ENCODE measurements at regions not wholly inside any gene's neighbourhood (a gene's known extent, or its start where the extent isn't known, plus 50 kb on each side); places are given as distances from the start of the nearest gene placed in this dataset.
A peak's percentile ranks its signal among the peaks of the same experiment; 100 is the strongest.

DNA sequence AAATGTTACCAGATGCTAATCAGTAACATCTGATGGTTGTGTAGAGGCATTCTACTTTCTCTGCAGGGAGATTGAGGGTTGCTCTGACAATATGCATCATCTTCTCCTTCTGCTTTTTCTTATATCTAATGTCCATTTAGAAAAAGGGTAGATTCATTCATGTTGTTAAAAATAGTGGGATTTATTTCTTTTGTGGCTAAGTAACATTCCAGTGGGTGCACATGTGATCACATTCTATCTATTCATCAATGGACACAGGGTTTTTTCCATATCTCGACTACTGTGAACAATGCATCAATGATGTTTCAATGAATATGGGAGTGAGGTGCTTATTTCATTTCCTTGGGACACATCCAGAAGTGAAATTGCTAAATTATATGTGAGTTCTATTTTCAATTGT, 103.9 kb downstream of the CRPPA start:
- no peaks in the 10 kb centered on the region for H3K9me2 ChIP-seq (replicated peaks; ENCODE audit: insufficient read depth, low read length)
- H3K9ac ChIP-seq (ENCODE audit: low read length): no peak overlapping the region
- no peaks in the 10 kb centered on the region for H4K20me1 ChIP-seq (ENCODE audit: insufficient read depth, low read depth, low read length)
- no peak overlapping the region for H3K27ac ChIP-seq (ENCODE audit: low read length)
- no peaks in the 10 kb centered on the region for H3K79me2 ChIP-seq (ENCODE audit: low read length)
- no peak overlapping the region for H2AFZ ChIP-seq (ENCODE audit: low read length)
- no peak overlapping the region for H3K4me3 ChIP-seq (ENCODE audit: low read length)
- H3K4me2 ChIP-seq (ENCODE audit: low read depth, low read length, poor library complexity, severe bottlenecking): no peak overlapping the region
- H3K4me1 ChIP-seq (ENCODE audit: low read length): no peaks in the 10 kb centered on the region
- no peaks in the 10 kb centered on the region for H3K36me3 ChIP-seq (ENCODE audit: insufficient read depth, low read length)
- no peaks in the 10 kb centered on the region for H3K9me3 ChIP-seq (ENCODE audit: low read length)
- no peak for DNase-seq
- no peaks in the 10 kb centered on the region for H3K27me3 ChIP-seq (ENCODE audit: low read length)

- H3K36me3 ChIP-seq (ENCODE audit: insufficient read depth, low read length): no peaks in the 10 kb centered on the region
- H2AFZ ChIP-seq (ENCODE audit: low read length): no peak overlapping the region
- no peaks in the 10 kb centered on the region for H4K20me1 ChIP-seq (ENCODE audit: insufficient read depth, low read depth, low read length)
- H3K27ac ChIP-seq (ENCODE audit: low read length): no peak overlapping the region
- no peaks in the 10 kb centered on the region for H3K9me2 ChIP-seq (replicated peaks; ENCODE audit: insufficient read depth, low read length)
- H3K9ac ChIP-seq (ENCODE audit: low read length): no peak overlapping the region
- no peak for DNase-seq
- H3K4me2 ChIP-seq (ENCODE audit: low read depth, low read length, poor library complexity, severe bottlenecking): peak overlapping the region; percentile 50
- H3K4me3 ChIP-seq (ENCODE audit: low read length): peak overlapping the region; percentile 43; the same call in 1 of the 2 replicates
- H3K79me2 ChIP-seq (ENCODE audit: low read length): no peaks in the 10 kb centered on the region
- H3K9me3 ChIP-seq (ENCODE audit: low read length): no peaks in the 10 kb centered on the region
- no peaks in the 10 kb centered on the region for H3K27me3 ChIP-seq (ENCODE audit: low read length)
- no peaks in the 10 kb centered on the region for H3K4me1 ChIP-seq (ENCODE audit: low read length)
Measured at GRCh38 chr7:16315280-16315679, 106.1 kb downstream of the CRPPA start.

DNA sequence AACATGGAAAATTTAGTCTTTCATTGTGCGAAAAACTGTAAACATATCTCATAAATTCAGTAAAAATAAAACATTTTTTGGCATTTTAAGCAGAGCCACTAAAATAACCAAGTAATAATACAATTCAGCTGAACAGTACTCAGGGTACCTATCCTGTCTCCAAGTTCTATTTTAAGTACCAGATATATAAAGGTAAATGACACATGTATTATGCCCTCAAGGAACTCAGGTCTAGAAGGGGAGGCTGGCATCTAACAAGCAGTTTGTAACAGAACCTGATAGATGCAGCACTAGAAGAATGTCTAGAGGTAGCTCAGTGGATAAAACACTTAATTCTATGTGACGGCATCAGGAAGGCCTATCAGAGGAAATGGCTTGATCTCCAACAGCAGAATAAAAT, 112.2 kb downstream of the CRPPA start:
- Histone ChIP-seq H4K20me1 (ENCODE audit: insufficient read depth, low read depth, low read length) (no peaks in the 10 kb centered on the region), H3K4me3 (ENCODE audit: low read length) (no peak overlapping the region), H3K36me3 (ENCODE audit: insufficient read depth, low read length) (no peaks in the 10 kb centered on the region), H3K4me1 (ENCODE audit: low read length) (no peaks in the 10 kb centered on the region), H3K9me2 (replicated peaks; ENCODE audit: insufficient read depth, low read length) (no peaks in the 10 kb centered on the region), H3K4me2 (ENCODE audit: low read depth, low read length, poor library complexity, severe bottlenecking) (no peak overlapping the region), H3K27ac (ENCODE audit: low read length) (no peak overlapping the region), H2AFZ (ENCODE audit: low read length) (no peak overlapping the region), H3K79me2 (ENCODE audit: low read length) (no peaks in the 10 kb centered on the region), H3K9me3 (ENCODE audit: low read length) (no peaks in the 10 kb centered on the region), H3K27me3 (ENCODE audit: low read length) (no peaks in the 10 kb centered on the region), H3K9ac (ENCODE audit: low read length) (no peak overlapping the region)
- no peak for DNase-seq

DNA sequence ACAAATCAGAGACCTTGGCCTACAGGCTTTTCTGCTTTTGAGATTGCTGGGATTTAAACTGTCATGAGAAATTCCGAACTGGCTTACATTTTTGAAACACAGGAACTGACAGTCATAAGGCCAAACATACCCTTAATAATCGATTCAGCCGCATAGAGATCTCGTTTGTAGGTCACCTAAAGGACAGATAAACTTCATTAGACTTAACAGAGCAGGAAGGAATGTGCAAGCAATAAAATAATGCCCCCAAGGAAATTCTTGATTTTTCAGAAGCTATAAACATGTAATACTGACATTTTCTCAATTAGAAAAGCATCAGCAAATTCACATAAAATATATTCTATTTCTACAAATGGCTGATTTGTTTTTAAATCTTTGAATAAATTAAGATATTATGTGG, 120.0 kb downstream of the CRPPA start:
- Histone ChIP-seq H3K4me3 (ENCODE audit: low read length) (no peak overlapping the region), H3K27me3 (ENCODE audit: low read length) (no peaks in the 10 kb centered on the region), H3K4me1 (ENCODE audit: low read length) (no peaks in the 10 kb centered on the region), H3K36me3 (ENCODE audit: insufficient read depth, low read length) (no peaks in the 10 kb centered on the region), H3K9ac (ENCODE audit: low read length) (no peak overlapping the region), H3K79me2 (ENCODE audit: low read length) (no peaks in the 10 kb centered on the region), H3K9me3 (ENCODE audit: low read length) (no peaks in the 10 kb centered on the region), H2AFZ (ENCODE audit: low read length) (no peak overlapping the region), H3K4me2 (ENCODE audit: low read depth, low read length, poor library complexity, severe bottlenecking) (no peak overlapping the region), H4K20me1 (ENCODE audit: insufficient read depth, low read depth, low read length) (no peaks in the 10 kb centered on the region), H3K27ac (ENCODE audit: low read length) (no peak overlapping the region), H3K9me2 (replicated peaks; ENCODE audit: insufficient read depth, low read length) (no peaks in the 10 kb centered on the region)
- no peak for DNase-seq

- Histone ChIP-seq H3K4me3 (ENCODE audit: low read length) (no peak overlapping the region), H3K36me3 (ENCODE audit: insufficient read depth, low read length) (no peaks in the 10 kb centered on the region), H4K20me1 (ENCODE audit: insufficient read depth, low read depth, low read length) (no peaks in the 10 kb centered on the region), H3K9me3 (ENCODE audit: low read length) (no peaks in the 10 kb centered on the region), H3K9ac (ENCODE audit: low read length) (no peak overlapping the region), H3K27me3 (ENCODE audit: low read length) (no peaks in the 10 kb centered on the region), H3K79me2 (ENCODE audit: low read length) (no peaks in the 10 kb centered on the region), H3K4me1 (ENCODE audit: low read length) (no peaks in the 10 kb centered on the region), H3K27ac (ENCODE audit: low read length) (no peak overlapping the region), H3K4me2 (ENCODE audit: low read depth, low read length, poor library complexity, severe bottlenecking) (no peak overlapping the region), H3K9me2 (replicated peaks; ENCODE audit: insufficient read depth, low read length) (no peaks in the 10 kb centered on the region), H2AFZ (ENCODE audit: low read length) (no peak overlapping the region)
- DNase-seq: no peak
Measured at GRCh38 chr7:16300361-16300895, 120.9 kb downstream of the CRPPA start.

GRCh38 chr7:16299853-16300252, 121.5 kb downstream of the CRPPA start:
- no peak for DNase-seq
- H3K27me3 ChIP-seq (ENCODE audit: low read length): no peaks in the 10 kb centered on the region
- no peak overlapping the region for H3K27ac ChIP-seq (ENCODE audit: low read length)
- H3K4me1 ChIP-seq (ENCODE audit: low read length): no peaks in the 10 kb centered on the region
- H2AFZ ChIP-seq (ENCODE audit: low read length): no peak overlapping the region
- H3K9me2 ChIP-seq (replicated peaks; ENCODE audit: insufficient read depth, low read length): no peaks in the 10 kb centered on the region
- H4K20me1 ChIP-seq (ENCODE audit: insufficient read depth, low read depth, low read length): no peaks in the 10 kb centered on the region
- no peak overlapping the region for H3K4me3 ChIP-seq (ENCODE audit: low read length)
- no peaks in the 10 kb centered on the region for H3K36me3 ChIP-seq (ENCODE audit: insufficient read depth, low read length)
- no peaks in the 10 kb centered on the region for H3K9me3 ChIP-seq (ENCODE audit: low read length)
- no peak overlapping the region for H3K9ac ChIP-seq (ENCODE audit: low read length)
- H3K79me2 ChIP-seq (ENCODE audit: low read length): no peaks in the 10 kb centered on the region
- H3K4me2 ChIP-seq (ENCODE audit: low read depth, low read length, poor library complexity, severe bottlenecking): no peak overlapping the region

DNA sequence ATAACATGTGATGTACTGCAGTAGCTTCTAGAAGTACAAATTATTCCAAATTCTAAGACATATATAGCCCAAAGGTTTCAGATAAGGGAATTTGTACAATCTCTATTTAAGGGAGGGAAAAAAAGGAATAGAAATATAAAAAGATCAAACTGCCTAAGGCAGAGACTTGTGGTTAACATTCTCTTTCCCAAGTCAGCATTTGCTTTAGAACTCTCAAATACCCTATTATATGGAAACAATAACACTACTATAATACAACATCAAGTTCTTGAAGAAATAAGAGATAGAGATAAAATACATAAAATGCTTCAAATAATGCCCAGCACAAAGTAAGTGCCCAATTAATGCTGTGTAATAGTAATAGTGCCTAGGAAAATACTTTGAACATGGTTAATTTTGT, 123.1 kb downstream of the CRPPA start:
- H4K20me1 ChIP-seq (ENCODE audit: insufficient read depth, low read depth, low read length): no peaks in the 10 kb centered on the region
- H3K9ac ChIP-seq (ENCODE audit: low read length): no peak overlapping the region
- no peaks in the 10 kb centered on the region for H3K9me3 ChIP-seq (ENCODE audit: low read length)
- H3K27me3 ChIP-seq (ENCODE audit: low read length): no peaks in the 10 kb centered on the region
- no peaks in the 10 kb centered on the region for H3K79me2 ChIP-seq (ENCODE audit: low read length)
- H3K4me3 ChIP-seq (ENCODE audit: low read length): no peak overlapping the region
- H3K36me3 ChIP-seq (ENCODE audit: insufficient read depth, low read length): no peaks in the 10 kb centered on the region
- no peak overlapping the region for H3K4me2 ChIP-seq (ENCODE audit: low read depth, low read length, poor library complexity, severe bottlenecking)
- H3K4me1 ChIP-seq (ENCODE audit: low read length): no peaks in the 10 kb centered on the region
- H2AFZ ChIP-seq (ENCODE audit: low read length): no peak overlapping the region
- DNase-seq: no peak
- H3K27ac ChIP-seq (ENCODE audit: low read length): no peak overlapping the region
- no peaks in the 10 kb centered on the region for H3K9me2 ChIP-seq (replicated peaks; ENCODE audit: insufficient read depth, low read length)

DNA sequence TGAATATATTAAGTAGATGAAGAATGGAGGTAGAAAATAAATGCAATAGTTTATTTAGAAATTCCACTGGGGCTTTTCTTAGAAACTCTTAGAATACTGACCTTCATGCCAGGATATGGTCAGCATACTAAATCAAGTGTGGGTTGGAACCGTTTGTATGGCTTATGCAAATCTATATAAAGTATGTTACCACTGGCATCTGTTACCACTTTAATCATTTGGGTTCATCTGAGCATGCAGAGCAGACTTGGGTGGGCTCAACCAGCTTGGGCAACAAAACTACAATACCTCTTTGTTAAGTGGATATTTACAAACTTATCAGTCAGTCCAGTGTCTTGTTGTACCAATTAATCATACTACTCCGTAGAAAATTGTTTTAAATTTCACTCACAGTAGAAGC, 125.8 kb downstream of the CRPPA start:
- H3K36me3 ChIP-seq (ENCODE audit: insufficient read depth, low read length): no peaks in the 10 kb centered on the region
- H3K9me3 ChIP-seq (ENCODE audit: low read length): no peaks in the 10 kb centered on the region
- no peaks in the 10 kb centered on the region for H3K79me2 ChIP-seq (ENCODE audit: low read length)
- H4K20me1 ChIP-seq (ENCODE audit: insufficient read depth, low read depth, low read length): no peaks in the 10 kb centered on the region
- H3K4me3 ChIP-seq (ENCODE audit: low read length): no peak overlapping the region
- no peaks in the 10 kb centered on the region for H3K4me1 ChIP-seq (ENCODE audit: low read length)
- no peak overlapping the region for H3K27ac ChIP-seq (ENCODE audit: low read length)
- H3K9ac ChIP-seq (ENCODE audit: low read length): no peak overlapping the region
- no peaks in the 10 kb centered on the region for H3K27me3 ChIP-seq (ENCODE audit: low read length)
- no peak for DNase-seq
- H3K4me2 ChIP-seq (ENCODE audit: low read depth, low read length, poor library complexity, severe bottlenecking): no peak overlapping the region
- no peak overlapping the region for H2AFZ ChIP-seq (ENCODE audit: low read length)
- H3K9me2 ChIP-seq (replicated peaks; ENCODE audit: insufficient read depth, low read length): no peaks in the 10 kb centered on the region

All from Karpas-422 (cell line).